ENCODE measurements at regions not wholly inside any gene's neighbourhood (a gene's known extent, or its start where the extent isn't known, plus 50 kb on each side); places are given as distances from the start of the nearest gene placed in this dataset.

DNA sequence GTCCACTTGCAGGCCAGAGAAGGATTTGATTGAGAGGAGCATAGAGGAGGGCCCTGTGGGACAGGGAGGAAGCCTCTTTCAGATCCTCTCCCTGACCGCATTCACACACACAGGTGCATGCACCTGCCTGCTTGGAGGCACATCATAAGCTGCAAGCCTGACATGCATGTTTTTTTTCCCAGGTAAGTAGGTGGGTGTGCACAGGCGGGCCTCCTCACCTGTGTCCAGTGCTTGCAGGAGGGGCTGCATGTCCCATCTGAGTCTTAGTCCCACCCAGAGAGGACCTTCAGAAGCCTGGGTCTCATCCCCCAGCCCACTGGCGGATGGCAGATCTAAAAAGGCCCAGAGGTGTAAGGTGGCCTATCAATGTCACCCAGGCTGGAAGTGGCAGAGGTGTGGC is 130.8 kb downstream of the TMEM132E start:
- no peak overlapping the region for H3K4me2 ChIP-seq
- H3K79me2 ChIP-seq (ENCODE audit: insufficient read depth, low read depth): no peaks in the 10 kb centered on the region
- no peak overlapping the region for H3K4me3 ChIP-seq (IDR thresholded peaks at IDR 0.05; ENCODE audit: insufficient read depth, low read depth, low read length)
- no peaks in the 10 kb centered on the region; the same call in 1 of the 2 replicates for H3K27me3 ChIP-seq (ENCODE audit: insufficient read depth, low read depth)
- no peaks in the 10 kb centered on the region for H3K36me3 ChIP-seq (ENCODE audit: insufficient read depth)
- no peak overlapping the region for H2AFZ ChIP-seq (ENCODE audit: low read depth)
- H4K20me1 ChIP-seq (ENCODE audit: insufficient read depth): no peaks in the 10 kb centered on the region
- no peak overlapping the region for H3K9ac ChIP-seq
- no peak overlapping the region for H3K27ac ChIP-seq
- TF ChIP-seq CTCF (conservative IDR thresholded peaks at IDR 0.05; ENCODE audit: low read depth, low read length): no peak
- no peaks in the 10 kb centered on the region for H3K4me1 ChIP-seq (ENCODE audit: low read depth, poor library complexity, severe bottlenecking)

- no peaks in the 10 kb centered on the region for H4K20me1 ChIP-seq (ENCODE audit: insufficient read depth)
- no peaks in the 10 kb centered on the region; the same call in 1 of the 2 replicates for H3K27me3 ChIP-seq (ENCODE audit: insufficient read depth, low read depth)
- no peak overlapping the region for H2AFZ ChIP-seq (ENCODE audit: low read depth)
- H3K9ac ChIP-seq: no peak overlapping the region
- no peak for TF ChIP-seq CTCF (conservative IDR thresholded peaks at IDR 0.05; ENCODE audit: low read depth, low read length)
- no peaks in the 10 kb centered on the region for H3K4me1 ChIP-seq (ENCODE audit: low read depth, poor library complexity, severe bottlenecking)
- H3K4me2 ChIP-seq: no peak overlapping the region
- H3K4me3 ChIP-seq (IDR thresholded peaks at IDR 0.05; ENCODE audit: insufficient read depth, low read depth, low read length): no peak overlapping the region
- H3K27ac ChIP-seq: no peak overlapping the region
- no peaks in the 10 kb centered on the region for H3K36me3 ChIP-seq (ENCODE audit: insufficient read depth)
- H3K79me2 ChIP-seq (ENCODE audit: insufficient read depth, low read depth): no peaks in the 10 kb centered on the region
These were observed 129.9 kb downstream of the TMEM132E start for GRCh38 chr17:34709158-34709754.

DNA sequence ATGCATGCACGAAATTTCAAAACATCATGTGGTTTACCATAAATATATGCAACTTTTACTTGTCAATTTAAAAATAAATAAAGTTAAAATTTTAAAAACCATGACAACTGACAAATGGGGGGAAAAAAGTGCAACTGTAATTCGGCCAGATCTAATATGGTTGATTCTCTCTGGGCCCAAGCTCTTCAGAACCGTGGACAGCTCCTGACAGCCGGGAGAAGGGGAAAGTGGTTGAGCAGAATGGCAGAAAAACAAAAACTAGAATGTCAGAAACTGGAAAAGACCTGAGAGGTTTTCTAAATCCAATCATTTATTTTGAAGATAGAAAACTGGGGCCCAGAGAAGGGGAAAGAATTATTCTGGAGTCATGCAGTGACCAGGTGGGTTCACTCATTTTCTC is 126.6 kb downstream of the TMEM132E start:
- Histone ChIP-seq H3K27ac (no peak overlapping the region), H3K4me1 (ENCODE audit: low read depth, poor library complexity, severe bottlenecking) (no peaks in the 10 kb centered on the region), H2AFZ (ENCODE audit: low read depth) (no peak overlapping the region), H3K79me2 (ENCODE audit: insufficient read depth, low read depth) (no peaks in the 10 kb centered on the region), H3K36me3 (ENCODE audit: insufficient read depth) (no peaks in the 10 kb centered on the region), H3K4me3 (IDR thresholded peaks at IDR 0.05; ENCODE audit: insufficient read depth, low read depth, low read length) (no peak overlapping the region), H4K20me1 (ENCODE audit: insufficient read depth) (no peaks in the 10 kb centered on the region), H3K4me2 (no peak overlapping the region), H3K9ac (no peak overlapping the region), H3K27me3 (ENCODE audit: insufficient read depth, low read depth) (peaks cover 4% of the 10 kb centered on the region; the same call in 1 of the 2 replicates)
- TF ChIP-seq CTCF (conservative IDR thresholded peaks at IDR 0.05; ENCODE audit: low read depth, low read length): no peak

- no peaks in the 10 kb centered on the region for H3K79me2 ChIP-seq (ENCODE audit: insufficient read depth, low read depth)
- no peak overlapping the region for H3K9ac ChIP-seq
- no peak for TF ChIP-seq CTCF (conservative IDR thresholded peaks at IDR 0.05; ENCODE audit: low read depth, low read length)
- peaks cover 4% of the 10 kb centered on the region; the same call in 1 of the 2 replicates for H3K27me3 ChIP-seq (ENCODE audit: insufficient read depth, low read depth)
- no peak overlapping the region for H3K4me3 ChIP-seq (IDR thresholded peaks at IDR 0.05; ENCODE audit: insufficient read depth, low read depth, low read length)
- H3K4me2 ChIP-seq: no peak overlapping the region
- H3K27ac ChIP-seq: no peak overlapping the region
- no peaks in the 10 kb centered on the region for H3K4me1 ChIP-seq (ENCODE audit: low read depth, poor library complexity, severe bottlenecking)
- no peaks in the 10 kb centered on the region for H3K36me3 ChIP-seq (ENCODE audit: insufficient read depth)
- H2AFZ ChIP-seq (ENCODE audit: low read depth): no peak overlapping the region
- no peaks in the 10 kb centered on the region for H4K20me1 ChIP-seq (ENCODE audit: insufficient read depth)
These were observed 124.2 kb downstream of the TMEM132E start for GRCh38 chr17:34703533-34703932.

Data from KMS-11 (cell line).